HCT116 (cell line): ENCODE measurements at regions not wholly inside any gene's neighbourhood (a gene's known extent, or its start where the extent isn't known, plus 50 kb on each side); places are given as distances from the start of the nearest gene placed in this dataset.

Experiments
- CBX3 ChIP-seq: IDR thresholded peaks from 2 replicates; pipeline ENCODE4 v1.6.1; 2012; ENCODE audit warnings: low read depth
- RAD21 ChIP-seq: IDR thresholded peaks from 2 replicates; pipeline ENCODE4 v1.6.1; 2012; ENCODE audit warnings: low read depth, mild to moderate bottlenecking

DNA sequence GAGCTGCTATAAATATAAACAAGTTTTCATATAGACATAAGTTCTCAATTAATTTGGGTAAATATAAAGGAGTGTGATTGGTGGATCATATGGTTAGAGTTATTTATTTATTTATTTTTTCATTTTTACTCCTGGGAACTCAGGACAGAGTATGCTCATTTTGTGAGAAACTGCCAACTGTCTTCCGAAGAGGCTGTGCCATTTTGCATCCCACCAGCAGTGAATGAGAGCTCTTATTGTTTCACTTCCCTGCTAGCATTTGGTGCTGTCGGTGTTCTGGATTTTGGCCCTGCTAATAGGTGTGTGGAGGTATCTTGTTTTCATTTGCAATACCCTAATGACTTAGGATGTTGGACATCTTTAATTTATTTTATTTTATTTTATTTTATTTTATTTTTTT, 50.4 kb upstream of the XPO1 start (continued):
- TF ChIP-seq RAD21 (no peak), CBX3 (no peak)
